ENCODE measurements at regions not wholly inside any gene's neighbourhood (a gene's known extent, or its start where the extent isn't known, plus 50 kb on each side); places are given as distances from the start of the nearest gene placed in this dataset.

GRCh38 chr5:173741729-173742431, 125.4 kb upstream of the BOD1 start:
- DNase-seq (ENCODE audit: low read depth) = no peak

GRCh38 chr5:173742432-173742816, 126.0 kb upstream of the BOD1 start:
- no peak for DNase-seq (ENCODE audit: low read depth)

- no peak for DNase-seq (ENCODE audit: low read depth)
Measured at GRCh38 chr5:173743641-173744343, 127.3 kb upstream of the BOD1 start.

- no peak for DNase-seq (ENCODE audit: low read depth)
Measured at GRCh38 chr5:173744551-173744950, 128.1 kb upstream of the BOD1 start.

- no peak for DNase-seq (ENCODE audit: low read depth)
Measured at GRCh38 chr5:173745123-173745522, 128.7 kb upstream of the BOD1 start.

- no peak for DNase-seq (ENCODE audit: low read depth)
Measured at GRCh38 chr5:173745557-173745956, 129.1 kb upstream of the BOD1 start.

GRCh38 chr5:173746047-173746646, 129.7 kb upstream of the BOD1 start:
- no peak for DNase-seq (ENCODE audit: low read depth)

GRCh38 chr5:173747876-173748275, 131.4 kb upstream of the BOD1 start:
- no peak for DNase-seq (ENCODE audit: low read depth)

GRCh38 chr5:173750538-173751265, 134.3 kb upstream of the BOD1 start:
- DNase-seq (ENCODE audit: low read depth) = no peak

- DNase-seq (ENCODE audit: low read depth) = no peak
Measured at GRCh38 chr5:173751266-173751600, 134.8 kb upstream of the BOD1 start.

- DNase-seq (ENCODE audit: low read depth) = no peak
Measured at GRCh38 chr5:173752653-173753052, 135.5 kb upstream of the CPEB4 start.

- DNase-seq (ENCODE audit: low read depth) = no peak
Measured at GRCh38 chr5:173753307-173754168, 134.6 kb upstream of the CPEB4 start.

- no peak for DNase-seq (ENCODE audit: low read depth)
Measured at GRCh38 chr5:173755319-173755718, 132.8 kb upstream of the CPEB4 start.

GRCh38 chr5:173757403-173758209, 130.5 kb upstream of the CPEB4 start:
- no peak for DNase-seq (ENCODE audit: low read depth)

GRCh38 chr5:173758676-173759075, 129.5 kb upstream of the CPEB4 start:
- no peak for DNase-seq (ENCODE audit: low read depth)

- no peak for DNase-seq (ENCODE audit: low read depth)
Measured at GRCh38 chr5:173759691-173760090, 128.5 kb upstream of the CPEB4 start.

- no peak for DNase-seq (ENCODE audit: low read depth)
Measured at GRCh38 chr5:173760461-173761177, 127.5 kb upstream of the CPEB4 start.

- no peak for DNase-seq (ENCODE audit: low read depth)
Measured at GRCh38 chr5:173761178-173761513, 127.0 kb upstream of the CPEB4 start.

- DNase-seq (ENCODE audit: low read depth) = no peak
Measured at GRCh38 chr5:173762045-173762444, 126.1 kb upstream of the CPEB4 start.

- no peak for DNase-seq (ENCODE audit: low read depth)
Measured at GRCh38 chr5:173762930-173763329, 125.2 kb upstream of the CPEB4 start.

All from GM04503 (cell line).